A549 (cell line): ENCODE measurements at regions not wholly inside any gene's neighbourhood (a gene's known extent, or its start where the extent isn't known, plus 50 kb on each side); places are given as distances from the start of the nearest gene placed in this dataset.
"Not testable (repeated sequence)": the region's sequence is repeated elsewhere in the genome, so short reads cannot be mapped to it uniquely, and the experiment has no call there.

Experiments used
- ATAC-seq, 2 experiments: fragments of 200-7000 bp in 1 of 2; fragments of >200 bp in 1 of 2; cut with Nextera tagmentation in 1 of 2; cut with Tn5 transposase in 1 of 2; 3 replicates each; pipeline versions ENCODE4 v1.8.0 to v1.9.1; 2018 to 2020; ENCODE audit warnings: mild to moderate bottlenecking in 1 of 2, moderate library complexity in 1 of 2
- CTCF ChIA-PET: fragments of 300-600 bp; sonication (Branson Sonifier 250); formaldehyde crosslinking; extraction: SDS; loops from one replicate; lab custom pipeline; 2021; ENCODE audit warnings: antibody characterized with exemption, inconsistent platforms; lab: Yijun Ruan, JAX
- POLR2A ChIA-PET: fragments of 350-600 bp; formaldehyde crosslinking; extraction: SDS; loops from one replicate; lab custom pipeline; 2021; ENCODE audit warnings: antibody characterized with exemption, inconsistent platforms; lab: Yijun Ruan, JAX
- DNase-seq, 2 experiments: peaks; one replicate each; pipeline versions ENCODE4 v3.0.0 to v3.0.0-alpha.2; 2011 to 2016; ENCODE audit warnings: low read depth in 1 of 2, low spot score in 1 of 2
- FAIRE-seq: peaks from 2 replicates; lab custom pipeline; 2011; peaks lifted over from hg19 to GRCh38; lab: Jason Lieb, UNC
- H3K27ac ChIP-seq, 2 experiments: fragments of >200 bp; sonication (Bioruptor Twin); formaldehyde crosslinking; 3 replicates each; pipeline ENCODE4 v1.5.1; 2016 to 2017
- H3K4me1 ChIP-seq: fragments of >200 bp; sonication (Bioruptor Twin); formaldehyde crosslinking; 3 replicates; pipeline ENCODE4 v1.6.1; 2016
- H3K4me2 ChIP-seq: fragments of >200 bp; sonication (Bioruptor Twin); formaldehyde crosslinking; 3 replicates; pipeline ENCODE4 v1.6.1; 2016
- H3K4me3 ChIP-seq: fragments of >200 bp; sonication (Bioruptor Twin); formaldehyde crosslinking; 3 replicates; pipeline ENCODE4 v1.5.1; 2016
- H3K9me3 ChIP-seq: fragments of >200 bp; sonication (Bioruptor Twin); formaldehyde crosslinking; 3 replicates; pipeline ENCODE4 v1.6.1; 2016
- BHLHE40 ChIP-seq: IDR thresholded peaks from 2 replicates; pipeline ENCODE4 v1.6.1; 2012; ENCODE audit warnings: low read depth, low read length, inconsistent platforms
- CHD4 ChIP-seq: fragments of 200-600 bp; sonication (generic); IDR thresholded peaks from 2 replicates; pipeline ENCODE4 v1.6.1; 2016; ENCODE audit warnings: antibody characterized with exemption, mild to moderate bottlenecking, borderline replicate concordance
- HEYL ChIP-seq: fragments of 250-450 bp; sonication (Bioruptor Pico); IDR thresholded peaks from 2 replicates; pipeline ENCODE4 v1.8.0; 2021; ENCODE audit warnings: mild to moderate bottlenecking, moderate library complexity
- JUN ChIP-seq, 2 experiments: fragments of >200 bp; sonication (Bioruptor Twin); formaldehyde crosslinking; IDR thresholded peaks; 2 replicates in 1 of 2; 3 replicates in 1 of 2; pipeline ENCODE4 v1.6.1; 2016 to 2017
- MYC ChIP-seq: IDR thresholded peaks from 2 replicates; pipeline ENCODE4 v1.6.1; 2012; ENCODE audit warnings: mild to moderate bottlenecking, inconsistent platforms, low read length, improper control_type of control experiment, borderline replicate concordance
- NPAS2 ChIP-seq: fragments of 250-450 bp; sonication (Bioruptor Pico); IDR thresholded peaks from 2 replicates; pipeline ENCODE4 v1.8.0; 2022; ENCODE audit warnings: mild to moderate bottlenecking, moderate library complexity, borderline replicate concordance
- POLR2AphosphoS2 ChIP-seq: conservative IDR thresholded peaks from 2 replicates; pipeline ENCODE4 v1.6.1; 2012; ENCODE audit warnings: low read length, improper control_type of control experiment, inconsistent platforms
- RAD21 ChIP-seq, 2 experiments: fragments of >200 bp in 1 of 2; sonication (Bioruptor Twin) in 1 of 2; formaldehyde crosslinking in 1 of 2; IDR thresholded peaks in 1 of 2; conservative IDR thresholded peaks in 1 of 2; 2 replicates in 1 of 2; 3 replicates in 1 of 2; pipeline ENCODE4 v1.6.1; 2012 to 2018; ENCODE audit warnings: inconsistent platforms in 1 of 2
- SMC3 ChIP-seq: fragments of >200 bp; sonication (Bioruptor Twin); formaldehyde crosslinking; IDR thresholded peaks from 3 replicates; pipeline ENCODE4 v1.6.1; 2018; ENCODE audit warnings: inconsistent platforms
- TFCP2L1 ChIP-seq: fragments of 250-450 bp; sonication (Bioruptor Pico); IDR thresholded peaks from 2 replicates; pipeline ENCODE4 v1.5.0; 2021; ENCODE audit warnings: mild to moderate bottlenecking
- WGBS: methylation state at CpG from one replicate; pipeline ENCODE4 v1.1.6; 2017; ENCODE audit errors: missing lambda C conversion rate; 5-methylcytosine and 5-hydroxymethylcytosine counted together
- TF ChIP-seq, protein P1 (sequence below): fragments of 250-450 bp; sonication (Bioruptor Pico); IDR thresholded peaks from 2 replicates; pipeline ENCODE4 v1.5.0; 2020; ENCODE audit warnings: low read depth, mild to moderate bottlenecking, moderate library complexity
- TF ChIP-seq, protein P2 (sequence below): fragments of >200 bp; sonication (Bioruptor Twin); formaldehyde crosslinking; IDR thresholded peaks from 3 replicates; pipeline ENCODE4 v1.5.1; 2016

DNA sequence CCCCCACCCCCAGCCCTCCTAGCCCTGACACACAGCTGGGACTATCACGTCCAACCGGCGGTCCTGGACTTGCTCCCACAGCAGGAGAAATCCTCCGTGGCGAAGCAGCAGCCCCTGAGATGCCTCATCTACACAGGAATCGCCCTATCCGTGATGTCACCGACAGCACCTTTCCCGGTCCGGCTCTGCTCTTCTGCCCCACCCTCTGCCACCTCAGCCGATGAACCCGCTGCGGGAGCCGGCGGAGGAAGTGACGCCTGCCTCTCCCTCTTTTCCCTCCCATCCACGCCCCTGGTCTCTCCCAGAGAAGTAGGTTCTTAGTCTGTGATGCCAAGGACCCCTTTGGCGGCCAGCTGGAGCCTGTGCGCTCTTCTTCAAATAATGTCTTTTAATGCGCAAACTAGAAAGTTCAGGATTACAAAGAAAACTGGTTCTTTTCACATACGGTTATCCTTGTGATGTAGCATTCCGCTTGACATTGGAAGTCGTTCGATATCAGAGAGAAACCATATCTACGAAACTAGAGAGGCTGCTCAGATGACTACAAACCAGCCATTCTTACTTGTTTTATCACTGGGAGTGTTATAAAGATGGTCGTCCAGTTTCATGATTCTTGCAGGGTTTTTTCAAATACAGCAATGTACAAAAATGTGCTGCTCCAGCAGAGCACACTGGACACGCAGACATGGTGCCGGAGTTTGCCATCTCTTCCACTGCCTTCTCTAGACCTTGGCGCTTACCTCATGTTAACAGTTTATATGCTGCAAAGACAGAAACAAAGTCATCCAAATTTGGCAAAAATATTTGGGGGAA is 120.3 kb downstream of the PPIAL4G start (continued):
- TF ChIP-seq, protein P1, sequence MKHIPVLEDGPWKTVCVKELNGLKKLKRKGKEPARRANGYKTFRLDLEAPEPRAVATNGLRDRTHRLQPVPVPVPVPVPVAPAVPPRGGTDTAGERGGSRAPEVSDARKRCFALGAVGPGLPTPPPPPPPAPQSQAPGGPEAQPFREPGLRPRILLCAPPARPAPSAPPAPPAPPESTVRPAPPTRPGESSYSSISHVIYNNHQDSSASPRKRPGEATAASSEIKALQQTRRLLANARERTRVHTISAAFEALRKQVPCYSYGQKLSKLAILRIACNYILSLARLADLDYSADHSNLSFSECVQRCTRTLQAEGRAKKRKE (CRISPR knock-in tag) = no peak

- ATAC-seq (no peak), FAIRE-seq (no peak), DNase-seq (no peak)
- TF ChIP-seq NPAS2 (no peak), POLR2AphosphoS2 (no peak), MYC (no peak), TFCP2L1 (no peak)
- Histone ChIP-seq H3K4me3 (no peak overlapping the region), H3K4me2 (no peak overlapping the region), H3K27ac (no peak overlapping the region), H3K9me3 (no peaks in the 10 kb centered on the region), H3K4me1 (peaks cover 4% of the 10 kb centered on the region; the same call in 1 of the 3 replicates)
- 92% methylated on average over 19 of the region's 20 CpGs for WGBS
- ChIA-PET POLR2A (no interaction called here), CTCF (interaction anchor here (0.8 kb wide), 1 partner anchor 16 kb away, joined by 4 read pairs; no protein-coding TSS in a partner anchor)
Observed at GRCh38 chr1:148362216-148362611, 120.9 kb downstream of the PPIAL4G start.

- ATAC-seq, H3K9me3 ChIP-seq, FAIRE-seq, POLR2A ChIA-PET, H3K4me1 ChIP-seq: not testable (repeated sequence)
- H3K27ac ChIP-seq = peak overlapping the region in 1 of 2 experiments; percentile 2; a peak in 1 of 6 replicates
- TF ChIP-seq RAD21 (conservative IDR thresholded peaks at IDR 0.05 in 1 of 2, IDR thresholded peaks at IDR 0.05 in 1 of 2) (peak in 1 of 2 experiments; percentile 46; a peak in 3 of 5 replicates), SMC3 (peak; percentile 14; the same call in 1 of the 3 replicates)
- TF ChIP-seq, protein P2, sequence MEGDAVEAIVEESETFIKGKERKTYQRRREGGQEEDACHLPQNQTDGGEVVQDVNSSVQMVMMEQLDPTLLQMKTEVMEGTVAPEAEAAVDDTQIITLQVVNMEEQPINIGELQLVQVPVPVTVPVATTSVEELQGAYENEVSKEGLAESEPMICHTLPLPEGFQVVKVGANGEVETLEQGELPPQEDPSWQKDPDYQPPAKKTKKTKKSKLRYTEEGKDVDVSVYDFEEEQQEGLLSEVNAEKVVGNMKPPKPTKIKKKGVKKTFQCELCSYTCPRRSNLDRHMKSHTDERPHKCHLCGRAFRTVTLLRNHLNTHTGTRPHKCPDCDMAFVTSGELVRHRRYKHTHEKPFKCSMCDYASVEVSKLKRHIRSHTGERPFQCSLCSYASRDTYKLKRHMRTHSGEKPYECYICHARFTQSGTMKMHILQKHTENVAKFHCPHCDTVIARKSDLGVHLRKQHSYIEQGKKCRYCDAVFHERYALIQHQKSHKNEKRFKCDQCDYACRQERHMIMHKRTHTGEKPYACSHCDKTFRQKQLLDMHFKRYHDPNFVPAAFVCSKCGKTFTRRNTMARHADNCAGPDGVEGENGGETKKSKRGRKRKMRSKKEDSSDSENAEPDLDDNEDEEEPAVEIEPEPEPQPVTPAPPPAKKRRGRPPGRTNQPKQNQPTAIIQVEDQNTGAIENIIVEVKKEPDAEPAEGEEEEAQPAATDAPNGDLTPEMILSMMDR = peak; percentile 31
- H3K4me3 ChIP-seq = peak overlapping the region; percentile 40
- peak overlapping the region; percentile 76 for H3K4me2 ChIP-seq
- DNase-seq = peak in 1 of 2 experiments; percentile 57
- CTCF ChIA-PET = interaction anchor here (0.8 kb wide), 1 partner anchor 15 kb away, joined by 4 read pairs; no protein-coding TSS in a partner anchor
- WGBS = 58% methylated on average over 33 of the region's 34 CpGs
Observed at GRCh38 chr1:148361427-148362215, 121.5 kb downstream of the PPIAL4G start.

GRCh38 chr1:148357037-148357436 is 126.1 kb downstream of the PPIAL4G start:
- ATAC-seq (no peak), DNase-seq (no peak), FAIRE-seq (no peak)
- H3K27ac ChIP-seq = no peak overlapping the region
- 25% methylated on average over 1 of the region's 1 CpG for WGBS
- H3K4me1 ChIP-seq = peaks cover 7% of the 10 kb centered on the region; the same call in 1 of the 3 replicates
- ChIA-PET POLR2A (no interaction called here), CTCF (interaction anchor here (2.0 to 5.0 kb wide), 2 partner anchors 11 to 15 kb away, joined by 6 to 30 read pairs; no protein-coding TSS in a partner anchor)
- no peaks in the 10 kb centered on the region for H3K9me3 ChIP-seq
- no peak overlapping the region for H3K4me3 ChIP-seq
- no peak for TF ChIP-seq CHD4
- TF ChIP-seq HEYL (CRISPR knock-in tag) = no peak
- no peak for TF ChIP-seq JUN (IDR thresholded peaks at IDR 0.05)
- no peak for TF ChIP-seq BHLHE40
- no peak overlapping the region for H3K4me2 ChIP-seq
